Activated CD8-positive, alpha-beta memory T cell treated with anti-CD3 and anti-CD28 coated beads, Interleukin-2, amount 10 ng/mL, durations not matched to agents 7 days and 5 days (primary cell): ENCODE measurements at regions not wholly inside any gene's neighbourhood (a gene's known extent, or its start where the extent isn't known, plus 50 kb on each side); places are given as distances from the start of the nearest gene placed in this dataset.

ENCODE experiments used
- ATAC-seq: fragments of 150-1000 bp; cut with Tn5 transposase; one replicate; pipeline ENCODE4 v1.10.0; 2021; ENCODE audit warnings: moderate library complexity
- CTCF ChIA-PET: fragments of 350-600 bp; sonication (Branson Sonifier 250); formaldehyde crosslinking; loops from one replicate; lab custom pipeline; 2021; ENCODE audit warnings: antibody characterized with exemption; lab: Charles Lee
- DNase-seq: peaks from one replicate; pipeline ENCODE4 v3.0.0-alpha.2; 2020
- H3K27ac Mint-ChIP-seq: one replicate; pipeline ENCODE4 v1.8.0; 2021; ENCODE audit warnings: mild to moderate bottlenecking, mixed read lengths
- H3K27me3 Mint-ChIP-seq: one replicate; pipeline ENCODE4 v1.8.0; 2021; ENCODE audit warnings: mixed read lengths
- H3K36me3 Mint-ChIP-seq: one replicate; pipeline ENCODE4 v1.8.0; 2021; ENCODE audit warnings: mild to moderate bottlenecking, mixed read lengths
- H3K4me1 Mint-ChIP-seq: one replicate; pipeline ENCODE4 v1.8.0; 2021; ENCODE audit warnings: mixed read lengths
- H3K4me3 Mint-ChIP-seq: one replicate; pipeline ENCODE4 v1.8.0; 2021; ENCODE audit warnings: mild to moderate bottlenecking, moderate library complexity, mixed read lengths
- H3K9me3 Mint-ChIP-seq: one replicate; pipeline ENCODE4 v1.8.0; 2022; ENCODE audit warnings: low read depth, mixed read lengths

- Mint-ChIP-seq H3K36me3 (no peaks in the 10 kb centered on the region), H3K27ac (no peak overlapping the region), H3K27me3 (no peaks in the 10 kb centered on the region), H3K4me1 (no peaks in the 10 kb centered on the region), H3K9me3 (peaks cover 9% of the 10 kb centered on the region), H3K4me3 (no peak overlapping the region)
- DNase-seq (no peak), ATAC-seq (no peak)
- CTCF ChIA-PET = no interaction called here
Measured at GRCh38 chr18:40866013-40866645, 1088.9 kb upstream of the PIK3C3 start.

DNA sequence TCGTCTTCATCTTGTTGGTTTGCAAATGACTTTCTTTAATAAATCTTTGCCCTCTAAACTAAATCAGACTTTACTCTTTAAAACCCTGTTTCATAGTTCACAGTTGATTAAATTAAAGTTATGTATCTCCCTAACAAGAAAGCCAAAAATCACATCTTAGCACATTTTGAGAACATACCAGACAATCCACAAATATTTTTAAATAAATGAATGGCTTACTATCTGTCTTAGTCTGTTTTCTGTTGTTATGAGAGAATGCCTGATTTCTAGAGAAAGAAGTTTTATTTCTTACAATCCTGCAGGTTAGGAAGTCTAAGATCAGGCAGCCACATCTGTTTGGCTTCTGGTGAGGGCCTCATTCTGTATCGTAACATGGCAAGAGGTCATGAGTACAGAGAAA lies 1090.2 kb upstream of the PIK3C3 start:
- Mint-ChIP-seq H3K27me3 (no peaks in the 10 kb centered on the region), H3K36me3 (no peaks in the 10 kb centered on the region), H3K4me1 (no peaks in the 10 kb centered on the region), H3K4me3 (no peak overlapping the region), H3K9me3 (peaks cover 9% of the 10 kb centered on the region), H3K27ac (no peak overlapping the region)
- ATAC-seq (no peak), DNase-seq (no peak)
- CTCF ChIA-PET = no interaction called here

- no peaks in the 10 kb centered on the region for H3K36me3 Mint-ChIP-seq
- peaks cover 9% of the 10 kb centered on the region for H3K9me3 Mint-ChIP-seq
- no peak overlapping the region for H3K27ac Mint-ChIP-seq
- no peak for DNase-seq
- no peaks in the 10 kb centered on the region for H3K27me3 Mint-ChIP-seq
- CTCF ChIA-PET = no interaction called here
- no peak for ATAC-seq
- no peak overlapping the region for H3K4me3 Mint-ChIP-seq
- no peaks in the 10 kb centered on the region for H3K4me1 Mint-ChIP-seq
Measured at GRCh38 chr18:40863801-40864200, 1091.2 kb upstream of the PIK3C3 start.

- no peak overlapping the region for H3K27ac Mint-ChIP-seq
- peaks cover 13% of the 10 kb centered on the region for H3K9me3 Mint-ChIP-seq
- no peak for DNase-seq
- no peaks in the 10 kb centered on the region for H3K27me3 Mint-ChIP-seq
- CTCF ChIA-PET = no interaction called here
- H3K4me1 Mint-ChIP-seq = no peaks in the 10 kb centered on the region
- no peaks in the 10 kb centered on the region for H3K36me3 Mint-ChIP-seq
- H3K4me3 Mint-ChIP-seq = no peak overlapping the region
- no peak for ATAC-seq
Measured at GRCh38 chr18:40860189-40860588, 1094.8 kb upstream of the PIK3C3 start.

DNA sequence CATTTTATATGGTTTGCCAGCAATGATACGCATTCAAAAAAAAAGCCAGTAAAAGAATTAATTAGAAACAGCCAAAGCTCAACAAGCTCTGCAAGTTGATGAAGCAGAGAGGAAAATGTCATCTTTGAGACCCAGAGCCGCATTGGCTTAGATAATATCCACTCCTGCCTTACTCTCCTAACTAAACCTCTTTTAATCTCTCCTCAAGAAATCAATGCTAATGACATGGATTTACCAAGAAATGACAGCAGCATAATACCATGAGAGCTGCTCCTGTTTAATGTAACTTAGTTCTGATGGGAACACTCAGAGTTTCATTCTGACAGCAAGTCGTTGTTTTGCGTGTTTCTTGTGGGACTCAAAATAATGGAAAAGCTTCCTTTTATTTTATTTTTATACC lies 1099.4 kb upstream of the PIK3C3 start:
- Mint-ChIP-seq H3K27ac (no peak overlapping the region), H3K4me1 (no peaks in the 10 kb centered on the region), H3K4me3 (no peak overlapping the region), H3K36me3 (no peaks in the 10 kb centered on the region), H3K9me3 (peaks cover 6% of the 10 kb centered on the region), H3K27me3 (no peaks in the 10 kb centered on the region)
- no peak for DNase-seq
- CTCF ChIA-PET = no interaction called here
- no peak for ATAC-seq

- CTCF ChIA-PET = no interaction called here
- no peaks in the 10 kb centered on the region for H3K27me3 Mint-ChIP-seq
- H3K4me3 Mint-ChIP-seq = no peak overlapping the region
- peaks cover 4% of the 10 kb centered on the region for H3K9me3 Mint-ChIP-seq
- no peak overlapping the region for H3K27ac Mint-ChIP-seq
- H3K4me1 Mint-ChIP-seq = no peaks in the 10 kb centered on the region
- no peak for ATAC-seq
- no peak for DNase-seq
- no peaks in the 10 kb centered on the region for H3K36me3 Mint-ChIP-seq
Measured at GRCh38 chr18:40852406-40852805, 1102.6 kb upstream of the PIK3C3 start.

GRCh38 chr18:40851014-40851429 lies 1104.0 kb upstream of the PIK3C3 start:
- H3K27ac Mint-ChIP-seq = no peak overlapping the region
- H3K27me3 Mint-ChIP-seq = no peaks in the 10 kb centered on the region
- H3K9me3 Mint-ChIP-seq = peaks cover 2% of the 10 kb centered on the region
- H3K4me1 Mint-ChIP-seq = no peaks in the 10 kb centered on the region
- H3K4me3 Mint-ChIP-seq = no peak overlapping the region
- H3K36me3 Mint-ChIP-seq = no peaks in the 10 kb centered on the region
- CTCF ChIA-PET = no interaction called here
- no peak for DNase-seq
- ATAC-seq = no peak

- Mint-ChIP-seq H3K9me3 (no peaks in the 10 kb centered on the region), H3K4me3 (no peak overlapping the region), H3K36me3 (no peaks in the 10 kb centered on the region), H3K4me1 (no peaks in the 10 kb centered on the region), H3K27me3 (no peaks in the 10 kb centered on the region), H3K27ac (no peak overlapping the region)
- no peak for DNase-seq
- ATAC-seq = no peak
- CTCF ChIA-PET = no interaction called here
Measured at GRCh38 chr18:40849886-40850285, 1105.1 kb upstream of the PIK3C3 start.

GRCh38 chr18:40841467-40841866 lies 1113.6 kb upstream of the PIK3C3 start:
- Mint-ChIP-seq H3K27ac (no peak overlapping the region), H3K27me3 (no peaks in the 10 kb centered on the region), H3K36me3 (no peaks in the 10 kb centered on the region), H3K4me1 (no peaks in the 10 kb centered on the region), H3K9me3 (peaks cover 14% of the 10 kb centered on the region), H3K4me3 (no peak overlapping the region)
- DNase-seq (no peak), ATAC-seq (no peak)
- CTCF ChIA-PET = no interaction called here

GRCh38 chr18:40841063-40841462 lies 1114.0 kb upstream of the PIK3C3 start:
- H3K36me3 Mint-ChIP-seq = no peaks in the 10 kb centered on the region
- CTCF ChIA-PET = no interaction called here
- no peaks in the 10 kb centered on the region for H3K4me1 Mint-ChIP-seq
- no peak for DNase-seq
- no peak for ATAC-seq
- H3K27me3 Mint-ChIP-seq = no peaks in the 10 kb centered on the region
- peaks cover 14% of the 10 kb centered on the region for H3K9me3 Mint-ChIP-seq
- H3K27ac Mint-ChIP-seq = no peak overlapping the region
- H3K4me3 Mint-ChIP-seq = no peak overlapping the region

GRCh38 chr18:40832362-40832761 lies 1122.7 kb upstream of the PIK3C3 start:
- Mint-ChIP-seq H3K36me3 (no peaks in the 10 kb centered on the region), H3K4me1 (no peaks in the 10 kb centered on the region), H3K27ac (no peak overlapping the region), H3K4me3 (no peak overlapping the region), H3K27me3 (no peaks in the 10 kb centered on the region), H3K9me3 (peaks cover 3% of the 10 kb centered on the region)
- ATAC-seq = no peak
- no peak for DNase-seq
- CTCF ChIA-PET = no interaction called here

GRCh38 chr18:40824291-40824690 lies 1130.7 kb upstream of the PIK3C3 start:
- H3K9me3 Mint-ChIP-seq = peaks cover 3% of the 10 kb centered on the region
- DNase-seq = no peak
- ATAC-seq = no peak
- no peak overlapping the region for H3K4me3 Mint-ChIP-seq
- CTCF ChIA-PET = no interaction called here
- no peaks in the 10 kb centered on the region for H3K36me3 Mint-ChIP-seq
- H3K4me1 Mint-ChIP-seq = no peaks in the 10 kb centered on the region
- no peak overlapping the region for H3K27ac Mint-ChIP-seq
- H3K27me3 Mint-ChIP-seq = no peaks in the 10 kb centered on the region

DNA sequence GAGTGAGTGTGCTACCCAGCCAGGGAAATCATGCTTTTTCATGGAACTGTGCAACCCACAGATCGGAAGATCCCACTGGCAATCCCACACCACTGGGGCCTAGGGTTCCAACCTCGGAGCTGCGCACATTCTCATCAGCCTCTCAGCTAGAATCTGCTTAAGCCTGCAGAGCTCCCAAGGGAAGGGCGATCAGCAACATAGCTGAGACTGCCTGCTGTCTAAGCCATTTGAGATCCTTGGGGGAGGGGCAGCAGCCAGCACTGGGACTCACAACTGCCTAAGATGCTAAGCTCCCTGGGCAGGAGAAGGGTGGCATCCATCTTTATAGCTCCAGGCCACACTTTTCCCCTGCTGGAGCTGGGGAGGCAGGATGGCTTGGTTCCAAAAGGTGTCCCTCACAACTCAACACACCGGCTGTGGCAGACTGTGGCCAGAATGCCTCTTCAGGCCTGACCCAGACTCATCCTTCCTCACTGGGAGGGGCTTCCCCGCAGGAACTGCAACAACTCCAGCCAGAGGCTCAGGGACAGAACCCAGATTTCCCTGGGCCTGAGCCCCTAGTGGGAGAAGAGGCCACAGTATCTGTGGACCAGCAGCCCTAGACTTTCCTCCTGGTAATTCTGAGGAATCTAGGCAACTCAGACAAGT lies 1133.3 kb upstream of the PIK3C3 start:
- H3K36me3 Mint-ChIP-seq = no peaks in the 10 kb centered on the region
- no peak overlapping the region for H3K27ac Mint-ChIP-seq
- DNase-seq (no peak), ATAC-seq (no peak)
- peaks cover 5% of the 10 kb centered on the region for H3K9me3 Mint-ChIP-seq
- H3K4me3 Mint-ChIP-seq = no peak overlapping the region
- H3K27me3 Mint-ChIP-seq = no peaks in the 10 kb centered on the region
- CTCF ChIA-PET = no interaction called here
- no peaks in the 10 kb centered on the region for H3K4me1 Mint-ChIP-seq

DNA sequence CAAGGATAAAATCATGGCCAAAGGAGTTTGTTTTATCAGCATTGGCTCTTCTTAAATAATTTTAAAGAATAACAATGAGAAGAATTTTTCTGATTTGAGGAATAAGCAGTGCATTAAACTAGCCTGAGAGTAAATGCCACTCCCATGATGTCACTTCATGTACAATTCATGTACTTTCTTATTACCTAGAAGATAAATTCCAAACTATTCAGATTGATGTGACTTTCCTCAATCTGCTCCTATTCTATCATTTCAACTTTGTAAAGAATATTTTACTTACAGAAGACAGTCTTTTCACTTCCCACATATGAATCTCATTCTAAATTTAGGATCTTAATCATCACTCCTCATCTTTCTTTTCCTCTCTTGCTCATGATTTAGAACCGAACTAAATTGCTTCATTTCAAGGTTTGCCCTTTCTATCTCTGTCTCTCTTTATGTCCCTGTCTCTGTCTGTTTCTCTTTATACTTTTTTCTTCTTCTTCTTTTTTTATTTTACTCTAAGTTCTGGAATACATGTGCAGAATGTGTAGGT lies 1142.0 kb upstream of the PIK3C3 start:
- no peaks in the 10 kb centered on the region for H3K36me3 Mint-ChIP-seq
- H3K4me3 Mint-ChIP-seq = no peak overlapping the region
- H3K9me3 Mint-ChIP-seq = peaks cover 3% of the 10 kb centered on the region
- H3K4me1 Mint-ChIP-seq = no peaks in the 10 kb centered on the region
- H3K27ac Mint-ChIP-seq = no peak overlapping the region
- CTCF ChIA-PET = no interaction called here
- no peak for ATAC-seq
- DNase-seq = no peak
- no peaks in the 10 kb centered on the region for H3K27me3 Mint-ChIP-seq
